ENCODE measurements at regions not wholly inside any gene's neighbourhood (a gene's known extent, or its start where the extent isn't known, plus 50 kb on each side); places are given as distances from the start of the nearest gene placed in this dataset.

DNA sequence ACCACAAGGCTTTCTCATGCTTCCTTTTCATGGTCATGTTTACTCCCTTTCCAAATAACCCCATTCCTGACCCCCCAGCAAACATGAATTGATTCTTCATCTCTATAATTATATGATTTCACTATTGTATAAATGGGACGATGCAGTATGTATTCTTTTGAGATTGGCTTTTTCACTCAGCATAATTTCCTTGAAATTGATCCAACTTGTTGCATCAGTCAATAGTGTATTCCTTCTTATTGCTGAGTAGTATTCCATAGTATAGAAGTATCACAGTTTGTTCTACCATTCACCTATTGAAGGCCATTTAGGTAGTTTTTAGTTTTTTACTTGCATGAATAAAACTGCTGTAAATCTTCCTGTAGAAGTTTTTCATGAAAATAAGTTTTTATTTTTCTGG, 264.7 kb downstream of the BAMBI start:
- ChIA-PET POLR2A (no interaction called here), CTCF (interaction anchor here (1.1 kb wide), 1 partner anchor 234 kb away, joined by 3 read pairs; no protein-coding TSS in a partner anchor)
- no peak for DNase-seq (ENCODE audit: extremely low spot score)
- TF ChIP-seq, protein P1, sequence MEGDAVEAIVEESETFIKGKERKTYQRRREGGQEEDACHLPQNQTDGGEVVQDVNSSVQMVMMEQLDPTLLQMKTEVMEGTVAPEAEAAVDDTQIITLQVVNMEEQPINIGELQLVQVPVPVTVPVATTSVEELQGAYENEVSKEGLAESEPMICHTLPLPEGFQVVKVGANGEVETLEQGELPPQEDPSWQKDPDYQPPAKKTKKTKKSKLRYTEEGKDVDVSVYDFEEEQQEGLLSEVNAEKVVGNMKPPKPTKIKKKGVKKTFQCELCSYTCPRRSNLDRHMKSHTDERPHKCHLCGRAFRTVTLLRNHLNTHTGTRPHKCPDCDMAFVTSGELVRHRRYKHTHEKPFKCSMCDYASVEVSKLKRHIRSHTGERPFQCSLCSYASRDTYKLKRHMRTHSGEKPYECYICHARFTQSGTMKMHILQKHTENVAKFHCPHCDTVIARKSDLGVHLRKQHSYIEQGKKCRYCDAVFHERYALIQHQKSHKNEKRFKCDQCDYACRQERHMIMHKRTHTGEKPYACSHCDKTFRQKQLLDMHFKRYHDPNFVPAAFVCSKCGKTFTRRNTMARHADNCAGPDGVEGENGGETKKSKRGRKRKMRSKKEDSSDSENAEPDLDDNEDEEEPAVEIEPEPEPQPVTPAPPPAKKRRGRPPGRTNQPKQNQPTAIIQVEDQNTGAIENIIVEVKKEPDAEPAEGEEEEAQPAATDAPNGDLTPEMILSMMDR (IDR thresholded peaks at IDR 0.05; ENCODE audit: control extremely low read depth, extremely low read depth, low read depth, missing control alignments): no peak

DNA sequence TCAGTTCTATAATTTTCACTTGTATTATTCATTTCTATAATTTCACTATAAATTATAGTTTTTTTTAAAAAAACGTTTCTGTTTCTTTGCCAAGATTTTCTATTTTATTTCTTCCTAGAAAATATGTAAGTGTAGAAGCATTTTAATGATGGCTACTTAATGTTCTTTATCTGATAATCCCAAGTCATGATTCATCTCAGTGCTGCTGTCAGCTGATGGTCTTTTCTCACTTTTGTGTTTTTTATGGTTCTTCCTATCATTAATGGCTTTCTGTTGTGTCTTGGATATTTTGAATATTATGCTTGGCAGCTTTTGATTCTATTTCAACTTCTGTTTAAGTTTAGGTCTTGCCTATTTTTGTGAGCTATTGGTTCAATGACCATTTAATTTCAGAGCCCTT, 268.6 kb downstream of the BAMBI start:
- TF ChIP-seq, protein P1 (IDR thresholded peaks at IDR 0.05; ENCODE audit: control extremely low read depth, extremely low read depth, low read depth, missing control alignments): no peak
- POLR2A ChIA-PET: no interaction called here
- no peak for DNase-seq (ENCODE audit: extremely low spot score)
- CTCF ChIA-PET: interaction anchor here (1.5 kb wide), 1 partner anchor 9 kb away, joined by 3 read pairs; no protein-coding TSS in a partner anchor

DNA sequence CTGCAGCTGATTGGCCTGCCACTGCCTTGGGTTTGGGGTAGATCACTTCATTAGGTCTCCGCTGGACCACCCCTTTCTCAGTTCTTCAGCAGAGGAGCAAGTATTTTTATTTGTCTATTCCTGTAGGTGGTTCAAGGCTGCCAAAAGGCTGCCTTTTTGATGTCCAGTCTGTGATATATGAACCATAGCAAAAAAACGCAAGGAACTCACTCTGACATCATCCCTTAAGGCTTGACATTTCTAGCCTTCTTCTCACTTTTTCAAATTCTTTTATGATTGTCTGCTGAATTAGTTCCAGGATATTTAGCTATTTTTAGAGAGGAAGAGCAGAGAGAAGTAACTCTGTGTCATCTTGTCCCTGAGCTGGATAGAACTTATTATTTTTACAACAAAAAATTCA, 269.2 kb downstream of the BAMBI start:
- POLR2A ChIA-PET: no interaction called here
- TF ChIP-seq, protein P1 (IDR thresholded peaks at IDR 0.05; ENCODE audit: control extremely low read depth, extremely low read depth, low read depth, missing control alignments): no peak

DNA sequence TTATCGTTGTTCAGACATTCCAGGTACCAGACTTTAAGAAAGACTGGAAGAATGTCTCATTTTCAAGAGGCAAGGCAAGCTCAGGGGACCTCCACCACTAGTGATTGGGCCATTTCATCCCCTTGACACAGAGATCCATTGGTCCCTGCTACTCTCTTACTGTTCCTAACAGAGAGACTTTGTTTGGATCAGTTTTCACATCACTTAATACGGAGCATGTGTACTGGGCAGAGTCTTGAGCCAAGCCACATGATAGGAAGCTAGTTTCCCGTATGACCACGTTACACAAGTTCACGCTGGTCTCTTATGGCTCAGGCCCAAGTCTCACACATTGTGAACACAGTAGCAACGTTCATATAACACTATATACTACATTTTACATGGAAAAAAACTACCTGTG, 269.9 kb downstream of the BAMBI start:
- POLR2A ChIA-PET: no interaction called here
- CTCF ChIA-PET: interaction anchor here (1.5 to 1.6 kb wide), 2 partner anchors 10 to 45 kb away, joined by 3 to 6 read pairs; no protein-coding TSS in a partner anchor
- no peak for DNase-seq (ENCODE audit: extremely low spot score)
- TF ChIP-seq, protein P1 (IDR thresholded peaks at IDR 0.05; ENCODE audit: control extremely low read depth, extremely low read depth, low read depth, missing control alignments): no peak

More for the DNA sequence above, 269.2 kb downstream of the BAMBI start:
- CTCF ChIA-PET: interaction anchor here (1.5 to 1.6 kb wide), 2 partner anchors 9 to 45 kb away, joined by 3 to 6 read pairs; no protein-coding TSS in a partner anchor
- no peak for DNase-seq (ENCODE audit: extremely low spot score)

DNA sequence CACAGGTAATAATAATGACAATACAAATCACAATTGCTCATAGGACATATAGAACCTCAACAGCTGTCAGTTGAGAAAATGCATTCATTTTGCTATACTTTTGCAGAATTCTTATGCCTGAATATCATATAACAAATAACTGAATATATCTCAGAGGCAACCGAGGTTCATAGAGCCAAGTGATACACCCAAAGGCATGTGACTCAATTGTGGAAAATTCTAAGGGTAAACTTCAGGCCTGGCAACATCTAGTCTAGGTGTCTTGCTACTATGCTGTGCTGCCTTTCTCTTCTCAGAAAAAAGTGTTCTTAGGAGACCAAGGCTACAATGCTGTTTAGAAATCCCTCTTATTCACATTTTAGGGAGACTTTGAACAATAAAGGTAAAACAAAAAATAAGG, 270.7 kb downstream of the BAMBI start:
- CTCF ChIA-PET: interaction anchor here (1.6 kb wide), 1 partner anchor 44 kb away, joined by 6 read pairs; no protein-coding TSS in a partner anchor
- DNase-seq (ENCODE audit: extremely low spot score): no peak
- TF ChIP-seq, protein P1 (IDR thresholded peaks at IDR 0.05; ENCODE audit: control extremely low read depth, extremely low read depth, low read depth, missing control alignments): no peak
- POLR2A ChIA-PET: no interaction called here

DNA sequence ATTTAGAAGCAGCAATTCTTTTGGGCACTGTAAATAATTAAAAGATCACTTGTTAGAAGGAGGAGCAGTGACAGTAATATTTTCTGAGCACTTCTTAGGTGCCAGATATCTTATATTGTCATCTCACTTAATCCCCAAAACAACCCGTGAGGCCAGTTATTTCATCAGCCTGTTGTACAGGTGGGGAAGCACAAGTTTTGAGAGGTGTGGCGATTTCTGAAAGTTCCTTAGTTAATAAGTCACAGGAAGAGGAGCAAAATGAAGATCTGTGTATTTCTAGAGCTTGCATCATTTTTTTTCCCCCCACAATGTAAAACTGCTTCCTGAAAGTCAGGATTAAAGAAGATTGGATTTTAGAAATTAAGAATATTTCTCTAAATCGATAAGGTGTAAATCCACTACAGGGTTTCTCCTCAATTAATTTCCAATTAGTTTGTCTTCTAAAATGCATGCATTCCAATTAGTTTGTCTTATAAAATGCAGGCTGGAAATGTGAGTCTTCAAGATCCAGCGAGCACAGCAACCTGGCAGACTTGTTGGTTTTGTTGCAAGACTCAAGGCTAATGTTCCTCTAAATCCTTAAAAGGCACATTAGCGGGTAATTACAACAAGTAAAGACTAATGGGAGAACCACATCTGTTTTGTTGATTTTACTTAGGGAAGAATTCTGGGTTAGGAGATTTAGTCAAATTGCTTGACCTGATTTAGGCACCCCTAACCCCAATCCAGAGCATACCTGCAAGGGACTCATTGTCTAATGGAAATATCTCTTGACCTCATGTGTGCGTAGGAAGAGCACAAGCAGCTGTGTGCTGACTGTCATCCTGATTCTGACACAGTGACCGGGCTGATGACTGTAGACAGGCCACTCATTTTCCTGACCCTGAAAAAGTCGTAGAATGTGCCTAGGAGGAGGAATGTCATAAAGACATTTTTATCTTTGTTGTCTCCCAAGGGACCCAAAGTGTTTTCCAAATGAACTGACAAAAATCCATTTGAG, 272.0 kb downstream of the BAMBI start:
- TF ChIP-seq, protein P1 (IDR thresholded peaks at IDR 0.05; ENCODE audit: control extremely low read depth, extremely low read depth, low read depth, missing control alignments): no peak
- ChIA-PET CTCF (no interaction called here), POLR2A (no interaction called here)
- no peak for DNase-seq (ENCODE audit: extremely low spot score)

Measured in GM10248 (cell line).